GM19452 (cell line): ENCODE measurements at regions not wholly inside any gene's neighbourhood (a gene's known extent, or its start where the extent isn't known, plus 50 kb on each side); places are given as distances from the start of the nearest gene placed in this dataset.

Experiments used
- ATAC-seq: cut with Tn5 transposase; IDR thresholded peaks from one replicate; pipeline ENCODE4 v1.9.1; 2021; ENCODE audit not compliant: unreplicated experiment

- ATAC-seq: no peak
Measured at GRCh38 chr1:187294421-187295201, 465.9 kb downstream of the PLA2G4A start.

DNA sequence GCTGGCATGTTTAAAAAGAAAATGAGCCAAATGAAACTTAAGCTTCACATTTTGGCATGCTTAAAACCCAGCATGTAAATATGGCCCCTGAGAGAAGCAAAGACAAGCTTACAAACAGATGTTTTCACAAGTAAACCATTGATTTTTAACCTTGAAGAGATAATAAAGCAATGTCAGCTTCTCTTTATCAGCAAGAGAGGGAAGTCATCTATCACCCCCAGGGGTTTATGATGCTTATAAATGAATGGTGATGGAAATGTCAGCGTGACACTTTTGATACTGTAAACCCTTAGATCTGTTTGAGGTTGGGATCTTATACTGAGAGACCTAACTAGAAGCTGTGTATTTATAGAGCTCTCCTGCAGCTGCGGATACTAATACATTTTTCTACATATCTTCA is 471.3 kb downstream of the PLA2G4A start:
- ATAC-seq: no peak

- ATAC-seq: no peak
Measured at GRCh38 chr1:187306710-187307415, 478.1 kb downstream of the PLA2G4A start.

- ATAC-seq: no peak
Measured at GRCh38 chr1:187310038-187310631, 481.4 kb downstream of the PLA2G4A start.

- ATAC-seq: no peak
Measured at GRCh38 chr1:187313115-187313514, 484.4 kb downstream of the PLA2G4A start.

- ATAC-seq: no peak
Measured at GRCh38 chr1:187326557-187326956, 497.8 kb downstream of the PLA2G4A start.

- ATAC-seq: no peak
Measured at GRCh38 chr1:187336441-187337168, 507.9 kb downstream of the PLA2G4A start.

DNA sequence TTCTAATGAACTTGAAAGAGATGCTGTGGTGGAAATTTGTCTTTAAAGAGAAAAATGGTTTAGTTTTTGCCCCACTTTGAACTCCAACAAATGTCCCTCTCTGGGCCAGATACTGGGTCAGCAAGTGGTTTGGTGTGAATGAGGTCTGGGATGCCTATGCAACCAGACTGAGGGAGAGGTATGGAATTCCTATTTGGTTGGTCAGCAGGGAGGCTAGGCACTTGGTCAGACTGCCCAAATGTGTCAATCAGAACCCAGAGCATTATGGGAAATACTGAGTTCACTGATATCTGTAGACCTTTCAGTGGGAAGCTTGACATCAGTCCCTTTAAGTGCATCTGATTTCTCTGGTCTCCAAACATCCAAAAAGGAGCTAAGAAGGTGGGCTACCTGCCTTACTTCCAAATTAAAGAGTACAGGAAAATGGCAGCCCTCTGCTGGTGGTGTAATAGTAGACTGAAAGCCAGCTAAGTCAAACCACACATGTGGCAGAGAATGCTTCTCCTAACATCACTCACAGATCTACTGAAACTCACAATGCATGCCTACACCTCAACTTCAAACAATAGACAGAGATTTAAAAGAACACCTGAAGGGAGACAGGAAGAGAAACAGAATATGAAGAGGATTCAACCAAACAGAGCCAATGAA is 510.1 kb downstream of the PLA2G4A start:
- no peak for ATAC-seq

DNA sequence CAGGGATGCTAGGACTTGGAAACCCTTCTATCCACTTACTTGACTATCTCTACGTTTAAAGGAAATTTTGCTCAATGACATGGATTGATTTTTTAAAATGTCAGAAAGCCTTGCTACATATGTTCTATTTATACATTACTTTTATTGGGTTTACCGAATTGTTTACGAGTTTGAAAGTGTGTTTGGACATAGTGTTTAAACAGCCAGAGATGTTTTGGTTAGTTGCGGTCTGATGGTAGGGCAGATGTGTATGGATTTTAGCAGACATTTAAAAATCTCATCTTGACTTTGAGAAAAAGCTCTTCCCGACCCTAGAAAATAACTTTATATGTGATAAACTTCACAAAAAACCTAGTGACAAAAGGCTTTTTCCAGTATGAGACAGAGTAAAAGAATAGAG is 513.7 kb downstream of the PLA2G4A start:
- no peak for ATAC-seq

DNA sequence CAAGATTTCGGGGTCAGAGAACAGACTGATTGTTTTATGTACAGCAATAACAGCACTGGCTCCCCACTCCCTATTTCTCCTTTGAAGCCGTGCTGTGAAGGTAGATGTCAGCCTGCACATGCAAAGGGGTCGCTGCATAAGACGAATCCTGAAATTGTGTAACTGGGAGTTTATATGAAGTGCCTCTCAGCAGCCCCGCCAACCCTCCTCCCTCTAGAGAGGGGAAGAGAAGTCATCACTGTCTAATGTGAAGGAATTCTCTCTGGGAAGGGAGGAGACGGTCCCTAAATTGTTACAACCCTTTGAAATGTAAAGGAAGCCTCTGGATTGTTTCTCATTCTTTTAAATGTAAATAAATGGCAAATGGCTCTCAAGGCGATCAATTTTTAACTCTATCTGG is 545.3 kb downstream of the PLA2G4A start:
- no peak for ATAC-seq

DNA sequence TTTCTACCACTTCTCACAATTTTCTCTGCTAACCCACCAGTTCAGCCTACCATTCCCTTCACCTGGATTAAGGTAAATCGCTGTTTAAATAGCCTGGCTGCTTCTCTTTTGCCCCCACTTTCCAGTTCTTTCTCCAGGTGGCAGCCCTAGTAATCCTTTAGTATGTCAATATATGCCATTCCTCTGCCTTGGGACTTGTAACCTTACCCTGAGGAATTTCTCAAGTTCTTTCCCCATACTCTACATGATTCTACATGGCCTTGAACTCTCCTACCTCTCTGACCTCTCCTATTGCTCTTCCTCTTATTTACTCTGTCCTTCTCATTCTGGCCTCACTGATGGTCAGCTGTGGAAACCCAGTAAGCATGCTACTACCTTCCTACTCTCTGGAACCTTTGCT is 546.0 kb downstream of the PLA2G4A start:
- no peak for ATAC-seq

DNA sequence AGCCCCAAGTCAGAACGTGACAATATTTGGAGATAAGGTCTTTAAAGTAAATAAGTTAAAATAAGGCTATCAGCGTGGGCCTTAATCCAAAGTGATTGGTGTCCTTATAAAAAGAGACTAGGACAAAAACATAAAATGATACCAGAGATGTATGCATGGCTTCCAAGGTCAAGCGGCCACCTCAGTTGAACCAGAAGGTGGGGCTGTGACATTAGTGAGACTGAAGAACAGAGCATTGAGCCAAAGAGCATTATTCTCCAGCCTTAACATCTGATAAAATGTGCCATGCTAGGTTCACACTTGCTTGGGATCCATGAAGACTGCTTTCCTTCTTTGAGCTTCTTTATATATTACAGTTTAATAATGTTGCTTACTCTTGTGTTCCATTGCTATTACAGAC is 554.6 kb downstream of the PLA2G4A start:
- no peak for ATAC-seq

DNA sequence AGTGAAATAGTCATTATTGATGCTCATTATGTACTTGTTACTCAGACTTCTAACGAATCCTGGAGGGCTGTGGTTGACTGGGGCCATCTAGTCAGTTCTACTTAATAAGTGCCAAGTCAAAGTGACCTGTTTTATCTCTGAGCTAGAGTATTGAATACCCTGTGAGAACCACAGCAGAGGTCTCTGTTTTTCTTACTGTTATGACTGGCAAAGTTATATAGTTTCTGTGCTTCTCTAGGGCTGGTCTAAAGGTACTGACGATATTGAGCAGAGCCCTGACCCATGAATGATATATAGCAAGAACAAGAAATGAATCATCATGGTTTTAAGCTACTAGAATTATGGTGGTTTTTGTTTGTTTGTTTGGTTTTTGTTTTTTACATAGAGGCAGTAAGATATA is 555.8 kb downstream of the PLA2G4A start:
- peak; percentile 90 for ATAC-seq

GRCh38 chr1:187390215-187390818 is 561.6 kb downstream of the PLA2G4A start:
- no peak for ATAC-seq

- ATAC-seq: no peak
Measured at GRCh38 chr1:187396226-187396625, 567.5 kb downstream of the PLA2G4A start.

- ATAC-seq: no peak
Measured at GRCh38 chr1:187396929-187397796, 568.4 kb downstream of the PLA2G4A start.

DNA sequence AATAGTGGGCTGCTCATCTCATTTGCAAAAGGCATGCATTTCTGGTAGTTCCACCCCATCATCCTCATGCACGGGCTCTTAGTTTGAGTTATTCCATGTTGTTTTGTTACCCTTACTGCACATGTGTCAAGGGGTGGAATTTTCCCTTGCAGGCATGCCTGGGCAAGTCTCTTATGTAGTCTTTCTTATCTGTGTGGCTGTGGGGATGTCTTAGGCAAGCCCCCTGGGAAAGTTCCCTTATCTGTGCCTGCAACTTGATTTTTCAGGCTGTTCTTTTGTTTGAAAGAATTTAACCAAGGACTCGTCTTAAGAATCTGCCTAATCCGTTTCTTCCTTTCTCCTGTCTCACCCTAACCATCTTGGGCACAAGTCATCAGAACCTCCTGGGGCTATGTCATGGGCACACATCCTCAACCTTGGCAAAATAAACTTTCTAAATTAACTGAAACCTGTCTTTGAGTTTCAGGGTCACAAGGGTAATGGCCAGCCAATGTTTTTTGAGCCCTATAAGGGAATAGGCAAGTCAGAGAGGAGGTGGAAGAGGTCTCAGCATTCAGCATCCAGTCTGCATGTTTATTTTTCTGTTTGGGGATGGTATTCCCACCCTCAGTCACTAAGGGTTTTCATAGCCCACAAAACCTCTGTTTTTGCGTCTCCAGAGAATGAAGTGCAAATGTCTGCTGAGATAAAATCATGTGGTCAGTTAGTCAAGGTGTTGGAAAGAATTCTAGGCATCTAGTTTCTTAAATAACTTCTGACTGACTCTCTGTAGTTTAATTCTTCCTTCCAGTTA is 579.7 kb downstream of the PLA2G4A start:
- ATAC-seq: no peak

DNA sequence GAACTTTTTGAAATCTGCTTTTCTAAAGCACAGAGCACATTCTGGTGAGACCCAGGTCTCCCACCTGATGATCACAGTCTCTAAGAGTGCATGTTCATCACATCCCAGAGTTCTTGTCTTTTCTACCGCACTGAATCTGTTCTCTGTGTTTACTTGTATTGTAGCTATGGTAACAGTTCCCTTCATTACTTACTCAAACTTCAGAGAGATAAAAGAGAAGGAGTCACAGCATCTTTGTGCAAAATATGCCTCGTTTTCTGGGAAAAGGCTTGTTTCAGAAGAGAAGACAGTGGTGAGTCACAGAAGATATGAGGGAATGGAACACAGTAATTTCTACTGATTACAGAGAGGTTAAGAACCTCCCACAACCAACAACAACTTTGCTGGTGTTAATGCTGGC is 580.6 kb downstream of the PLA2G4A start:
- no peak for ATAC-seq

DNA sequence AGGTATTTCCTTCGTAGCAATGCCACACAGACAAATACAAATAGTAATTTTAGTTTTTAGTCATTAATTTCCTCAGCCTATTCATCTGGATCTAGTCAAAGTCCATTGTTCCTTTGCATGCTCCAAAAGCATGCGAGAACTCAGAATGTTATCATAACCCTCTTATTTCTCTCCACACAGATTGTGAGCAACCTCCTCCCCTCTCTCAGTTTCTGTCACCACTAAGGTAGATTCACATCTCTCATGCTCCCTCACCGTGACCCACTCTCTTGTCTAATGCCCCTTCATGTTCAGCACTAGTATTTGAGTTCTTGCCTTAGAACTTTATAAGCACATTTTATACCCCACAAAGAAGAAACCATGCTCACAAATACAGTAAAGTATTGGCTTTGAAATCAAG is 582.4 kb downstream of the PLA2G4A start:
- ATAC-seq: no peak
